ENCODE measurements at regions not wholly inside any gene's neighbourhood (a gene's known extent, or its start where the extent isn't known, plus 50 kb on each side); places are given as distances from the start of the nearest gene placed in this dataset.
"Not testable (repeated sequence)": the region's sequence is repeated elsewhere in the genome, so short reads cannot be mapped to it uniquely, and the experiment has no call there.

DNA sequence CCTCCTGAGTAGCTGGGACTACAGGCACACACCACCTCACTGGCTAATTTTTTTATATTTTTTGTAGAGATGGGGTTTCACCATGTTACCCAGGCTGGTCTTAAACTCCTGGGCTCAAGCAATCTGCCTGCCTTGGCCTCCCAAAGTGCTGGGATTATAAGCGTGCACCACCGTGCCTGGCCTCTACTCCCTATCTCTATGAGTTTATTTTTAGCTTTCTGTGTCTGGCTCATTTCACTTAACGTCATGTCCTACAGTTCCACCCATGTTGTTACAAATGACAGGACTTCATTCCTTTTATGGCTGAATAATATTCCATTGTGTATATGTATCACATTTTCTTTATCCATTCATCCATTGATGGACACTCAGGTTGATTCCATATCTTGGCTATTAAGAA, 164.2 kb upstream of the ZNF648 start:
- not testable (repeated sequence) for DNase-seq

DNA sequence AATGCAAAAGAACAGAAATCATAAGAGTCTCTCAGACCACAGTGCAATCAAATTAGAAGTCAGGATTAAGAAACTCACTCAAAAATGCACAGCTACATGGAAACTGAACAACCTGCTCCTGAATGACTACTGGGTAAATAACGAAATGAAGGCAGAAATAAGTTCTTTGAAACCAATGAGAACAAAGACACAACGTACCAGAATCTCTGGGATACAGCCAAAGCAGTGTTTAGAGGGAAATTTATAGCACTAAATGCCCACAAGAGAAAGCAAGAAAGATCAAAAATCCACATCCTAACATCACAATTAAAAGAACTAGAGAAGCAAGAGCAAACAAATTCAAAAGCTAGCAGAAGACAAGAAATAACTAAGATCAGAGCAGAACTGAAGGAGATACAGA, 160.5 kb upstream of the ZNF648 start:
- not testable (repeated sequence) for DNase-seq

DNA sequence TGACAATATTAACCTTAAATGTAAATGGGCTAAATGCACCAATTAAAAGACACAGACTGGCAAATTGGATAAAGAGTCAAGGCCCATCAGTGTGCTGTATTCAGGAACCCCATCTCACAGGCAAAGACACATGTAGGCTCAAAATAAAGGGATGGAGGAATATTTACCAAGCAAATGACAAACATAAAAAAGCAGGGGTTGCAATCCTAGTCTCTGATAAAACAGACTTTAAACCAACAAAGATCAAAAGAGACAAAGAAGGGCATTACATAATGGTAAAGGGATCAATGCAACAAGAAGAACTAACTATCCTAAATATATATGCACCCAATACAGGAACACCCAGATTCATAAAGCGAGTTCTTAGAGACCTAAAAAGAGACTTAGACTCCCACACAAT, 159.9 kb upstream of the ZNF648 start:
- DNase-seq: not testable (repeated sequence)

- DNase-seq: no peak
Measured at GRCh38 chr1:182217967-182218366, 156.5 kb upstream of the ZNF648 start.

DNA sequence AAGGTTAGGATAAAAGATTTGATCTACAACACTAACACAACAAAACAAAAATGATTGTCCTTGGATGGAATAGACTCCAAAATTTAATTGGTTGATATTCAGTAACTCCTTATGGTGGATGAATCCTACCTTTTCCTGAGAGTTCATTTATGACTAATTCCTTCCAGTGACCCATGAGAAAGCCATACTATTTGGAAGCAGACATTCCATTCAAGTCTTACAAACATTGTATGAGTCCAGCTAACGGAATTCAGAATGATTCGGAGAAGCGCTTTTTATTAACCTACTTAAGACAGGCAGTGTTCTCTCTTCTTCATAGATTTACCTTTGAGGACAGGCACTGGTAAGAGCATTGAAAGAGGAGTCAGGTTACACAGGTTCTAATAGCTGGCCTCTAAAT, 155.6 kb upstream of the ZNF648 start:
- DNase-seq: no peak

- DNase-seq: no peak
Measured at GRCh38 chr1:182215764-182216163, 154.3 kb upstream of the ZNF648 start.

- no peak for DNase-seq
Measured at GRCh38 chr1:182213163-182213562, 151.7 kb upstream of the ZNF648 start.

DNA sequence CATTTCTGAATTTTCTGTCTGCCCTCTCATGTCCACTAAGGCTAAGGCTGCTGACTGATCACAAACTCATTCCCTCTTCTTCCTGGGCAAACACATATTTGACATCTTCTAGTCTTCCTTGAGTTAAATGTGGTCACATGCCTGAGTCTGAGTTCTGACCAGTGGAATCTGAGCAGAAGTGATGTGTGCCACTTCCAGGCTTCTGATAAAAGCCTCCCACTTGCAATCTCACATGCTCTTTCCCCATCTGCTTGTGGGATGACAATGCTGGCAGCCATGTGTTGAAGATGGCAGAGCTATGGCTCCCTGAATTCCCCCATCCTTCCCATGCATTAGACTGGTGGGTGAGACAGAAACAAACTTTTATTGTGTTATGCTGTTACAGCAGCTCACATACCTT, 149.9 kb upstream of the ZNF648 start:
- no peak for DNase-seq

DNA sequence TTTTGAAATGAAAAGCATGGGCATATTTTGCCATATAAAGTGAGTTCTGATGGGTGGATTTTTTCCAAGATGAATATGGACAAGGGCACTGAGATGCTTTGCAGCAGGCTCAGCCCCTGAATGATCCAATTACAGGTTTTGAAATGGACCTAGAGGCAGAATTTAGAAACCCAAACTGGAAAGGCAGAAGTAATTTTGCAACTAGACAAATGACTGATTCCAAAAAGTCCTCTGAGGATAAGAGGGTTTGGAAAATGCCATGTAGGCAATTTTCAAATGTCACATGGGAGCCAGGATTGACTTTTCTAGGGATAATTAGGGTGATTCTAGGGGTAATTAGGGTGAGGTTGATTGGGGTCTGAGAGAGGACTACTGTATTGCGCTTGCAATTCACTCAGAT, 148.9 kb upstream of the ZNF648 start:
- no peak for DNase-seq

DNA sequence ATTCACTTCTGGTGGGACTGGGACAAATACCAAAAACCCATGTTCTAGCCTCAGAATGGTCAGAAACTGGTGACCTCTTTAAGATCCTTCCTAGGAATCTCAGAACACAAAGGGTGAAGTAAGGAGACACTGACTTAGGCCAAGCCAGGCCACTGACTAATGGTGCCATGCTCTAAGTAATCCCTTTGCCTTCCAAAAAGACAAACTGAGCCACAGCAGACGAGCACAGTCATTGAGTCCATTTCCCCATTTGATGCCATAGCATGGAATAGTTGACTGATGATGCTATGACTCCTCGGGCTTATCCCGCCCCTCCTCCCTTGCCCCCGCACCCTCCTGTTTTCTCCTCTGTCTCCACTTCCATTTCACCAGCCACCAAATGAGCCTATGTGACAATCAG, 145.8 kb upstream of the ZNF648 start:
- DNase-seq: no peak

DNA sequence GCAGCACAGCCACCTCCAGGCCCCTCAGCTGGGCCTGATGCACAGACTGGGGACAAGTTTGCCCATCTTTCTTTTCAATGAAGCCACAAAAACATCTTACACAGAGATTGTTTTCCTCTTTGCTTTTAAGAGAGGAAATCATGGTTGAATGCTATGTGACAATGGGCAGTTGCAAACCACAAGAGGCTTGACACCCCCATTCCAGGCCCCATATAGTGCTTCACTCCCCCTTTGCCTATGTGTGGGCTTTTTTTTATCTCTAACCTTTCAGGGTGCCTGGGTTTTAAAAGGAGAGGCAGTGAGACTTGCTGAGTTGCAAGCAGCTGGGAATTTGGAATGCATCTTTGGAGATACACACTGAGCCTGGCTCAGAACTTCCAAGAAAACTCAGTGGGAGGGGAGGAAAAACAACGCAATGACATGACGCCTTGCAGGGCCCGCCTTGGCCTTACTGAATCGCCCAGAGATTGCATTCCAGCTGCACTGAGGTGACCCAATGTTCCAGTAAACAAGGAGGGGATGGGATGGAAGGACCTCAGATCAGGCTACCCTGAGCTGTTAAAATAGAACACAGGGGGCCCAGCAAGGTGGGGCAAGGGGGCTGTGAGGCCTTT, 145.2 kb upstream of the ZNF648 start:
- no peak for DNase-seq

DNA sequence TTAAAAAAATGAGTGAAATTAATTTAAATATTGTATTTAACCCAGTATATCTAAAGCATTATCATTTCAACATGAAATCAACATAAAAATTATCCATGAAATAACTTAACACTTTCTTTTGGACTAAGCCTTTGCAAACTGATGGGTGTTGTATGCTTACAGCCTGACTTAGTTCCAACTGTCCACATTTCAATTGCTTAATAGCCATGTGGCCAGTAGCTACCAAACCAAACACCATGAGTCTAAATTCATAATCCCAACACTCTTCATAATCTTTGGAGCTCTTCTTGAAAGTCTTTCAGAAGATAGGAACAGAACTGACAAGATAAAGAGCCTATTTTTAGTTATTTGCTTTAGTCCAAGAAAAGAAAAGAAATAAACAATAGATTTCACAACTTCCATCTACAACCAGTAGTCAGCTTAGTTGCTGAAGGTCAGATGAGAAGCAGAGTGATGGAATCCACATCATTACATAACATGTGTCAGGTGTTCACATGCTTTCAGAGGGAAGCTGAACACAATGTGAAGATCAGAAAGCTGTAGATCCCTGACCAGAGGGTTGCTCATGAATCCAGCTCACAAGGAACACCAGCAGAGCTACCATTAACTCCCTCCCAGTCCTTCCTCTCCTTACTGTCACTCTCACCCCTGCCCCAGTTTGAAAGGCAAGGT, 144.0 kb upstream of the ZNF648 start:
- no peak for DNase-seq

GRCh38 chr1:182203191-182203875, 141.8 kb upstream of the ZNF648 start:
- DNase-seq: no peak

DNA sequence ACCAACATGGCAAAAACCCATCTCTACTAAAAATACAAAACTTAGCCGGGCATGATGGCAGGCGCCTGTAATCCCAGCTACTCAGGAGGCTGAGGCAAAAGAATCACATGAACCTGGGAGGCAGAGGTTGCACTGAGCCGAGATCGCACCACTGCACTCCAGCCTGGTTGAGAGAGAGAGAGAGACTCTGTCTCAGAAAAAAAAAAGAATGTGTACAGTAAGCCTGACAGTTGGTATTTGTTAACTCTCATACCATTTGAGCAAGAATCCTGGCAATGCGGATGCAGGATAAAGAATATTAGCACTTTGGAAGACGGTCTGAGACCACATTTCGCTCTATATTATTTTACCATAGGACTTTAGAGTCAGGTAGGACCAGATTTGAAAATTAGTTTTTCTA, 140.0 kb upstream of the ZNF648 start:
- not testable (repeated sequence) for DNase-seq

DNA sequence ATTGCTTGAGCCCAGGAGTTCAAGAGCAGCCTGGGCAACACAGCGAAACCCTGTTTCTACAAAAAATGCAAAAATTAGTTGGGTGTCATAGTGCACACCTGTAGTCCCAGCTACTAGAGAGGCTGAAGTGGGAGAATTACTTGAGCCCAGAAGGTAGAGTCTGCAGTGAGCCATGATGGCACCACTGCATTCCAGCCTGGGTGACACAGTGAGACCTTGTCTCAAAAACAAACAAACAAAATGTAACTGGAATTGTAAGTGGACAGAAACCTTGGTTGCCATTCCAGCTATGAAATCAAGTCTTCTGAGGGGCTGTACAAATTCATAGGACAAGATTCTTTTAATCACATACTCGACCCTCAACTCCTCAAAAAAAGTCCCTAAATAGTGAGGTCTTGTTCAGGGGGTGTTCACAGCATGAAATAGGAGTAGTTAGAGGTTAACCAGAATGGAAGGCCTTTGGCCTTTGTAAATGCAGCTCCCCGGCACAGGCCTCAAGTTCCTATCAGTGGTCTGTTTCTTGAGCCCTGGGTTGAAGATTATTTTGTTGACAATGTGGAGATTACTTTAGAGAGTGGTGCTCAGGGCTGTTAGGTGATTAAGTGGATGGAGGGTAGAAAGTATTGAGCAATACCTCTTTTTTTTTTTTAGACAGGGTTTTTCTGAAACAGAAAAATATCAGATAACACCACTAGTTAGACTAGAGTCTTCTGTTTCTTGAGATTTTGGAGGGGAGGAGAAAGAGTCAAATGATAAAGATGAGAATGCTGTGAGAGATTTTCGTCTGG, 138.7 kb upstream of the ZNF648 start:
- no peak for DNase-seq

- DNase-seq: no peak
Measured at GRCh38 chr1:182198006-182198605, 136.6 kb upstream of the ZNF648 start.

DNA sequence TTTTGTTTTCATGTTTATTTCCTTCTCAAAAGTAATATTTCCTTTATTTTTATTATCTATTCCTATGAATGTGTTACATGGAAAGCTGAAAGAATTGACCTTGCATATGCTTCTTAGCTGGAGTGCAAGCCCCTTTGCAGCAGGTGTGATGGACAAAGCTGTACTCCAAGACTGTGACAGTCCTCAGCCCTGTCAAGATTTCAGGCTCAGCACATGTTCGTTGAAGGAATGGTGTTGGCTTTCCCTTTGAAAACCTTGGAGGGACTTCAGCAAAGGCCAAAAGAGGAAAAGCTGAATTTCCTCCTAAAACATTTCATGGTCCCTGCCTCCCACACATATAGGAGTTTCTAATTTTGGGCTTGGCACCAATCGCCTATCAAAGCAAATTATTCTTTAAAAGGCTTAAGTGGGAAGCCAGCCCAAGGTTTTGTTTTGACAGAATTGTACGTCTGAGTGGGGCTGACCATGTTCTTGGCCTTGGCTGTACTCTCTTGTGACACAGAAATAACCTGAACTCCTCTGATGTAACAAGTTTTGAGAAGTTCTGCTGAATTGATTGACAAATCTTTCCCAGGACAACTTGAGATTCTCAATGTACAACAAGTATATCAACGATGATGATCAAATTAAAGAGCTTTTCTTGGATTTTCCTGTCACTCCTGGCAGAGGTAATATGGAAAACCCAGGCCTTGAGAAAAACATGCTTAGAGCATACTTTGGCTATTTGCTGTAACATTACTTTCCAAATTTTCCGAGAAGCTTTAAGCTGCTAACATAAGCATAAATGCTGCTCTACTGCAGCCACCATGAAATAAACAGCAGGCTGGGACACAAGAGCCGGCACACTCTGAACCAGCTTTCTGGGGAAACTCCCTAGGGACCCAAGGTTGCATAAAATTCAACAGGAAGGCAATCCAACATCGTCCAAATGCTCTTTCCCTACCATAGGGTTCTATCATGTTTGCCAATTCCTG, 135.7 kb upstream of the ZNF648 start:
- DNase-seq: no peak

DNA sequence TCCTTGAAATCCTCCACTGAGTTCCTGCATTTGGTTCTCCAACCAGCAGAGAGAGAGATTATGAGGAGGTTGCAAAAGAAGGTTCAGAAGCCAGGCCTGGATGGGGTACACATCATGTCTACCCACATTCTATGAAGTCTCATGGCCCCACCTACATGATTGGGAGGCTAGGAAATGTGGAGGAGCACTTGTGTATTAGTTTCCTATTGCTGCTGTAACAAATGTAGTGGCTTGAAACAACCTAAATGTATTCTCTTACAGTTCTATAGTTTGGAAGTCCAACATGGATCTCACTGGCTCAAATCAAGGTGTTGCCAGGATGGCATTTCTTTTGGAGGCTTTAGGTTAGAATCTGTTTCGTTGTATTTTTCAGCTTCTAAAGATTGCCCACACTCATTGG, 134.2 kb upstream of the ZNF648 start:
- DNase-seq: no peak

DNA sequence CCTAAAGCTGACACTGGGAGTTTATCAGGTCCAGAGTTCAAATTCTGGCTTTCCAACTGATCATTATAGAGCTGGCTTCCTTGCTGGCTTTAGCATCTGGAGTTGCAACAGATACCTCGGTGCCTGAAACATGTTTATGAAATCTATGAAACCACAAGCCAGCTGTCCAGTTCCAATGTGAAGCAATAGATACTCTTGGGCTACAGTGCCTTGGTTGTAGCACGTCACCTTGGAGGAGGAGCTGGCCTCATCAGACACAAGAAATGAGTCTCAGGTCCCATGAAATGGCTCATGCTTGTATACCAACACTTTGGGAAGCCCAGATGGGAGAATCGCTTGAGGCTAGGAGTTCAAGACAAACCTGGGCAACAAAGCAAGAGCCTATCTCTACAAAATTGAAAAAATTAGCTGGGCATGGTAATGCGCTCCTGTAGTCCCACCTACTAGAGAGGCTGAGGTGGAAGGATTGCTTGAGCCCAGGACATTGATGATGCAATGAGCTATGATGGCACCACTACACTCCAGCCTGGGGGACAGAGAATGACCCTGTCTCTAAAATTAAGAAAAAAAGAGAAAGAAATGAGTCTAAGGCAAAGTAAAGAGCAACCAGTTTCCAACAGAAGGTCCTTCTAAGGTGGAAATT, 132.5 kb upstream of the ZNF648 start:
- DNase-seq: no peak

- DNase-seq: no peak
Measured at GRCh38 chr1:182192966-182193365, 131.5 kb upstream of the ZNF648 start.

DNA sequence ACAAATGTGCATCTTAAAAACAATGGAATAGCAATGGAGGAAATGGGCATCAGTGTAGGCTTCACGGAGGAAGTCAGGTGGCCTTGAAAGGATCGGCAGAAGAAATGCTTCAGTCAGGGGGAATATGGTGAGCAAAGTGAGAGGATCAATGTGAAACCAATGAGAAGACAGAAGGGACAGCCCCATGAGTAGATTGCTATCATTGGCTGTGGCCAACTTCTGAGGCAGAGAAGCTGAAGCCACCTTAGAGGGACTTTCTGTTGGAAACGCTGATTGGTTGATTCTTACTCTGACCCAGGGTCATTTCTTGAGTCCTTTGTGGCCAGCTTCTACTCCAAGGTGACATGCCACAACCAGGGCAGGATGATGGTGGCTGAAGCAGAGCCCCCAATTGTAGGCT, 130.7 kb upstream of the ZNF648 start:
- DNase-seq: no peak
